Sigmoid colon (tissue), 6 donors: ENCODE measurements at regions not wholly inside any gene's neighbourhood (a gene's known extent, or its start where the extent isn't known, plus 50 kb on each side); places are given as distances from the start of the nearest gene placed in this dataset.

ENCODE experiments used
- DNase-seq: peaks from one replicate; pipeline ENCODE4 v3.0.0-alpha.2; 2019
- H3K27ac ChIP-seq, 4 donors: fragments of 200-600 bp; sonication (generic); one replicate each; pipeline ENCODE4 v1.5.1; 2016 to 2019; ENCODE audit warnings: mild to moderate bottlenecking in 1 of 4
- H3K27me3 ChIP-seq, 3 donors: fragments of 200-600 bp; sonication (generic); one replicate each; pipeline ENCODE4 v1.5.1; 2019; ENCODE audit warnings: mild to moderate bottlenecking in 1 of 3
- H3K36me3 ChIP-seq, 4 donors: fragments of 200-600 bp; sonication (generic); one replicate each; pipeline ENCODE4 v1.5.1; 2016 to 2019
- H3K4me1 ChIP-seq, 4 donors: fragments of 200-600 bp; sonication (generic); one replicate each; pipeline ENCODE4 v1.5.1; 2017 to 2019
- H3K4me3 ChIP-seq, 4 donors: fragments of 200-600 bp; sonication (generic); one replicate each; pipeline ENCODE4 v1.5.1; 2017 to 2019; ENCODE audit warnings: mild to moderate bottlenecking in 2 of 4, moderate library complexity in 1 of 4
- H3K9me3 ChIP-seq, 4 donors: fragments of 200-600 bp in 3 of 4; sonication (generic) in 3 of 4; one replicate each; pipeline versions ENCODE4 v1.5.1 to v1.6.1; 2013 to 2019
- EP300 ChIP-seq, 4 donors: sonication (generic); formaldehyde crosslinking; IDR thresholded peaks; one replicate each; pipeline ENCODE4 v1.6.1; 2017; ENCODE audit warnings: antibody characterized with exemption in 4 of 4
- POLR2A ChIP-seq, 2 donors: fragments of 450-650 bp; IDR thresholded peaks; one replicate each; pipeline ENCODE4 v1.6.1; 2016; ENCODE audit warnings: antibody characterized with exemption in 2 of 2, mild to moderate bottlenecking in 2 of 2, moderate library complexity in 2 of 2
- POLR2AphosphoS5 ChIP-seq, 4 donors: sonication (generic); formaldehyde crosslinking; IDR thresholded peaks; one replicate each; pipeline ENCODE4 v1.6.1; 2017; ENCODE audit warnings: antibody characterized with exemption in 4 of 4
- WGBS, 2 donors: extraction: QIAGEN DNeasy Blood & Tissue Kit; methylation state at CpG; one replicate each; pipeline ENCODE4 v1.1.7; 2013; 5-methylcytosine and 5-hydroxymethylcytosine counted together
- intact Hi-C: fragments of 100-400 bp; cut with DNase I; formaldehyde crosslinking; loops from one replicate; pipeline ENCODE4 v1.15.1; 2023
- TF ChIP-seq, protein P1 (sequence below), 4 experiments: fragments of 450-650 bp in 3 of 4; fragments of 200-600 bp in 1 of 4; IDR thresholded peaks; one replicate each; pipeline ENCODE4 v1.5.1; 2016 to 2019; ENCODE audit warnings: antibody characterized with exemption in 4 of 4, mild to moderate bottlenecking in 3 of 4, moderate library complexity in 2 of 4
- donor health status: healthy with polysubstance abuse.
- donor health status: healthy.

DNA sequence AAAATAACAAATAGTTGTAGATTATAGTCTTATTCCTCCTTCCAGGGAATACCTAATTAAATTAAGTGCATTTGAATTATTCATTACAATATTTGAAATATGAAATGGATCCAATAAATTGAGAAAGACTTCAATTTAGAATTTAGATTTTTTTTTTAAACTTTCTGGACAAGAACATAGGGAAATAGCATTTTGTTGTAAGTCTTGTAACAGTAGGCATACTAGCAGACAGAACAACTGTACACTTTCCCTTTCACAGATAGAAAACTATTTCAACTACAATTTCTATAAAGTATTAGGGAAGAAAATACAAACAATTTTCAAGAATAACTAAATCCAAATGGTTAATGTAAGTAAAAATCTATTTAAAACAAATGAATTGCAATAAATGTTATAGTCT lies 577.5 kb downstream of the USP25 start:
- Histone ChIP-seq H3K9me3 (no peaks in the 10 kb centered on the region), H3K4me3 (peak overlapping the region in 2 of 4 donors; percentile 28 to 32), H3K36me3 (no peaks in the 10 kb centered on the region), H3K27me3 (no peaks in the 10 kb centered on the region), H3K27ac (peak overlapping the region in 3 of 4 donors; percentile 12 to 60 (median 55)), H3K4me1 (peaks cover 0 to 3% (median 0%) of the 10 kb centered on the region in 4 donors)
- no peak for DNase-seq
- intact Hi-C loops: loop anchor here (10.0 kb wide), 1 partner anchor 112 kb away; no protein-coding TSS in a partner anchor
- TF ChIP-seq EP300 (IDR thresholded peaks at IDR 0.05) (no peak), POLR2A (IDR thresholded peaks at IDR 0.05) (no peak), POLR2AphosphoS5 (IDR thresholded peaks at IDR 0.05) (no peak)
- TF ChIP-seq, protein P1, sequence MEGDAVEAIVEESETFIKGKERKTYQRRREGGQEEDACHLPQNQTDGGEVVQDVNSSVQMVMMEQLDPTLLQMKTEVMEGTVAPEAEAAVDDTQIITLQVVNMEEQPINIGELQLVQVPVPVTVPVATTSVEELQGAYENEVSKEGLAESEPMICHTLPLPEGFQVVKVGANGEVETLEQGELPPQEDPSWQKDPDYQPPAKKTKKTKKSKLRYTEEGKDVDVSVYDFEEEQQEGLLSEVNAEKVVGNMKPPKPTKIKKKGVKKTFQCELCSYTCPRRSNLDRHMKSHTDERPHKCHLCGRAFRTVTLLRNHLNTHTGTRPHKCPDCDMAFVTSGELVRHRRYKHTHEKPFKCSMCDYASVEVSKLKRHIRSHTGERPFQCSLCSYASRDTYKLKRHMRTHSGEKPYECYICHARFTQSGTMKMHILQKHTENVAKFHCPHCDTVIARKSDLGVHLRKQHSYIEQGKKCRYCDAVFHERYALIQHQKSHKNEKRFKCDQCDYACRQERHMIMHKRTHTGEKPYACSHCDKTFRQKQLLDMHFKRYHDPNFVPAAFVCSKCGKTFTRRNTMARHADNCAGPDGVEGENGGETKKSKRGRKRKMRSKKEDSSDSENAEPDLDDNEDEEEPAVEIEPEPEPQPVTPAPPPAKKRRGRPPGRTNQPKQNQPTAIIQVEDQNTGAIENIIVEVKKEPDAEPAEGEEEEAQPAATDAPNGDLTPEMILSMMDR (IDR thresholded peaks at IDR 0.05): no peak

DNA sequence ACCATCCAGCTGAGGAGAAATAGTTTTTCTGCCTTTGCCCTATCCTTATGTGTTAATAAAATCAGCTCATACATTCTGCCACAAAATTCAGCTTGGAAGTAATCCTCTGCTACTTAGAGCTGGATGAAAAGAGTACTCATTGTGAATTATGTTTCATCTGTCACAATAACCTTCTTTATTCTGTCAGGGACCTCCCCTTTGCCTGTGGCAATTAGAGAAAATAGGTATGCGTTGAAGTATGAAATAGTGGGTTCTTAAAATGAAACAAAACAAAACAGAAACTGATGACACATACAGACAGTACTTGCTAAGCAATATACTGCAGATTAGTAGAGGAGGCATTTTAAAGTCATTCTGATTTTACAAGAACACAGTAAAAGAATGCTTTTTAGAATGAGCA lies 578.5 kb downstream of the USP25 start:
- H3K27ac ChIP-seq: peak overlapping the region; percentile 12 to 60 (median 50)
- no peaks in the 10 kb centered on the region for H3K27me3 ChIP-seq
- no peaks in the 10 kb centered on the region for H3K36me3 ChIP-seq
- WGBS, 2 donors: 10 to 37% methylated on average over 1 of the region's 1 CpG
- no peak for TF ChIP-seq POLR2AphosphoS5 (IDR thresholded peaks at IDR 0.05)
- TF ChIP-seq, protein P1 (IDR thresholded peaks at IDR 0.05): no peak
- no peak for TF ChIP-seq POLR2A (IDR thresholded peaks at IDR 0.05)
- no peak for TF ChIP-seq EP300 (IDR thresholded peaks at IDR 0.05)
- intact Hi-C loops: loop anchor here (10.0 kb wide), 1 partner anchor 113 kb away; no protein-coding TSS in a partner anchor
- H3K9me3 ChIP-seq: no peaks in the 10 kb centered on the region
- H3K4me1 ChIP-seq: peaks cover 0 to 3% (median 0%) of the 10 kb centered on the region in 4 donors
- peak overlapping the region in 3 of 4 donors; percentile 0 to 32 (median 28) for H3K4me3 ChIP-seq
- no peak for DNase-seq

DNA sequence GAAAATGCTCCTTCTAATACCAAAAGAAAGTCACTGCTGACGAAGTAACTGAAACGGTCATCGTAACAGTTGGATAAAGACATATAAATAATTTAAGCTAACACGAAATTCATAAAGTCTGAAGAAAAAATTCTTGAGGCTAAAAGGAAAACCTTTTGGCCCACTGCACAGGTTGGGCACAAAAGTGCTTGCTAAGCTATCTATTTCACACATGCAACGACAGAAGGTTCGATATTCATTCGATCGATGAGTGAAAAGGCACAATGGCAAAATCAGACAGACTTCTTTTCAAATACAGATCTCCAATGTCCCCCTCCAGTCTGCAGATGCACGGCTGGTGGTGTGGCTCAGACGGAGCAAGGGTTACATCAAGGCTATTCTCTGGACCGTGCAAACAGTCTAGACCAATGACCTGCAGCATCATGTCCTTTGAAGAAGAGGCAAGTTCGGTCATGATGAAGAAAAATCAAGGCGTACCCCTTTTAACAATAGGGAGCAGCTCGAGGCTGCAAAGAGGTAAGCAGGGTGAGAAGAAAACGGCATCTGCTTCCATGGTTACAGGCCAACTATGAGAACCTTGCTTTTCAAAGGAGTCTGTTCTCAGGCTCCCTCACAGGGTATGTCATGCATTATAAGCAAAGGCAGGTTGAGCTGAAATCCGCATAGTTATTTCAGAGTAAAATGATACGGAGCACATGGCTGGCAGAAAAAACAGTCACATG lies 579.6 kb downstream of the USP25 start:
- WGBS, 2 donors: 78 to 88% methylated on average over 17 of the region's 17 CpGs
- Histone ChIP-seq H3K4me1 (peaks cover 0 to 3% (median 0%) of the 10 kb centered on the region in 4 donors), H3K36me3 (no peaks in the 10 kb centered on the region), H3K4me3 (no peak overlapping the region), H3K9me3 (no peaks in the 10 kb centered on the region), H3K27me3 (no peaks in the 10 kb centered on the region), H3K27ac (no peak overlapping the region)
- intact Hi-C loops: loop anchor here (10.0 kb wide), 1 partner anchor 115 kb away; no protein-coding TSS in a partner anchor
- no peak for DNase-seq
- TF ChIP-seq, protein P1 (IDR thresholded peaks at IDR 0.05): no peak
- TF ChIP-seq POLR2A (IDR thresholded peaks at IDR 0.05): no peak
- no peak for TF ChIP-seq EP300 (IDR thresholded peaks at IDR 0.05)
- TF ChIP-seq POLR2AphosphoS5 (IDR thresholded peaks at IDR 0.05): no peak

DNA sequence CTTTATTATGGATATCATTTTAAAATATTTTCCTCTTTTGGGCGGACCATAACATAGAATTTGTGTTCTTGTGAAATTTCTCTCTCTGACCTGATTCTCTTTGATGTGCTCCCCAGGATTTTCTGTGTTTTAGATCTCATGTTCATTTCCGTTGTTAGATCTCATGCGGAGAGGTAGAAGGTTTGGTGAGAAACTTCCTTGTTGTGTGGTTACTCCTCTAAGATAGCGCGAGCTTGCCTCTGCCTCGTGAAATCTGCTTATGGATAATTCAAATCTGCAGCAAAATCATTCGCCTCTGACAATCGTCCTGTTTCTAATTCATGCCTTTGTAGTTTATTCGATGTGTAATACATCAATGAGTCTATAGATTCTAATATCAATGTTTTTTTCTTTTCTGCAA lies 580.4 kb downstream of the USP25 start:
- no peak for DNase-seq
- peaks cover 0 to 3% (median 0%) of the 10 kb centered on the region in 4 donors for H3K4me1 ChIP-seq
- no peak overlapping the region for H3K27ac ChIP-seq
- no peaks in the 10 kb centered on the region for H3K27me3 ChIP-seq
- whole genome bisulfite sequencing, 2 donors: 88 to 92% methylated on average over 9 of the region's 9 CpGs
- H3K36me3 ChIP-seq: no peaks in the 10 kb centered on the region
- intact Hi-C loops: no loop called here
- no peaks in the 10 kb centered on the region for H3K9me3 ChIP-seq
- no peak for TF ChIP-seq POLR2A (IDR thresholded peaks at IDR 0.05)
- TF ChIP-seq, protein P1 (IDR thresholded peaks at IDR 0.05): no peak
- no peak for TF ChIP-seq POLR2AphosphoS5 (IDR thresholded peaks at IDR 0.05)
- no peak for TF ChIP-seq EP300 (IDR thresholded peaks at IDR 0.05)
- no peak overlapping the region for H3K4me3 ChIP-seq
